ENCODE measurements at regions not wholly inside any gene's neighbourhood (a gene's known extent, or its start where the extent isn't known, plus 50 kb on each side); places are given as distances from the start of the nearest gene placed in this dataset.

DNA sequence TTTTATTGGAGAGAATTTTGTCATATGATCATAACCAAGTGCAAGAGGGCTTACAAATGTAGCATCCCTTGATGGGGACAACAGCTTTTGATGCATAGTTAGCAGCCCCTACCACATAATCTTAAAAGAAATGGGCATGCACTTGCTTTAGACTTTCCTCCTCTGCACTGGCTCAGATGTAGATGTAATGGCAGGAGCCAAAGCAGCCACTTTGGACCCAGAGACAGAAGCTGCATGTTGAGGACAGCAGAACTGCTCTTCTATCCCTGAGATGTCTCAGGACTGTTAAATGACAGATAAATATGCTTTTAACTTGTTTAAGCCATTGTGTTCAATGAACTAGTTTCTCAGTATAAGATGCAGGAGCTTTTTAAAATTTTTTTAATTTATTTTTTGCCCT, 450.7 kb downstream of the TYW1 start:
- Histone ChIP-seq H3K23ac (ENCODE audit: low read depth, low read length) (no peak overlapping the region), H4K5ac (ENCODE audit: low read depth, low read length) (no peak overlapping the region), H2BK5ac (ENCODE audit: low read depth, low read length, poor library complexity, severe bottlenecking) (no peak overlapping the region), H3K18ac (ENCODE audit: low read depth, low read length) (no peak overlapping the region), H3K4me2 (ENCODE audit: low read depth, low read length) (no peak overlapping the region), H4K91ac (ENCODE audit: insufficient read depth, low read depth, low read length) (no peak overlapping the region), H2AK9ac (replicated peaks; ENCODE audit: low read depth, low read length, poor library complexity) (no peak overlapping the region), H3K36me3 (ENCODE audit: control insufficient read depth, insufficient read depth, low read length) (no peaks in the 10 kb centered on the region), H2BK20ac (ENCODE audit: low read depth, low read length) (no peak overlapping the region), H3K79me1 (ENCODE audit: low read depth in 1 of 2, low read length in 2 of 2) (no peaks in the 10 kb centered on the region), H3K27ac (ENCODE audit: insufficient read depth, low read length) (no peak overlapping the region), H2BK120ac (ENCODE audit: low read depth, low read length) (no peak overlapping the region), H3K9ac (ENCODE audit: low read depth, low read length) (no peak overlapping the region), H3K9me1 (ENCODE audit: insufficient read depth, low read length) (no peaks in the 10 kb centered on the region), H3K14ac (replicated peaks; ENCODE audit: low read depth, low read length) (no peak overlapping the region), H3K27me3 (ENCODE audit: control insufficient read depth, insufficient read depth, low read length) (no peaks in the 10 kb centered on the region), H3K4me1 (ENCODE audit: control insufficient read depth, insufficient read depth, low read length) (no peaks in the 10 kb centered on the region), H4K20me1 (ENCODE audit: insufficient read depth, low read length) (no peaks in the 10 kb centered on the region), H3K4me3 (ENCODE audit: insufficient read depth, low read depth, low read length) (no peak overlapping the region), H3K9me3 (ENCODE audit: control insufficient read depth, insufficient read depth, low read length) (peaks cover 1% of the 10 kb centered on the region; the same call in 1 of the 2 replicates), H3K56ac (ENCODE audit: extremely low read depth, insufficient read depth, low read length) (no peak overlapping the region), H2AFZ (replicated peaks; ENCODE audit: low read length, poor library complexity) (no peak overlapping the region), H2BK15ac (ENCODE audit: low read depth, low read length) (no peak overlapping the region), H2AK5ac (ENCODE audit: low read depth, low read length) (no peak overlapping the region), H3K4ac (ENCODE audit: low read depth, low read length) (no peak overlapping the region), H4K8ac (ENCODE audit: low read depth in 2 of 2, low read length in 2 of 2) (no peak overlapping the region)
- ChIA-PET POLR2A (ENCODE audit: unreplicated experiment) (no interaction called here), CTCF (no interaction called here)
- in situ Hi-C loops (cut with MboI; ENCODE audit: low sequenced_read_pairs) (no loop called here), dilution Hi-C loops (cut with HindIII; ENCODE audit: low sequenced_read_pairs, unreplicated experiment) (no loop called here), intact Hi-C loops (cut with micrococcal nuclease) (no loop called here)
- no TSS peak for BruUV-seq (replicated peaks)
- no peak for TF ChIP-seq NFE2L2 (IDR thresholded peaks at IDR 0.05; ENCODE audit: low read depth, low read length)
- no peak for TF ChIP-seq MXI1 (IDR thresholded peaks at IDR 0.05; ENCODE audit: borderline replicate concordance, low read depth, low read length)
- TF ChIP-seq, protein P1, sequence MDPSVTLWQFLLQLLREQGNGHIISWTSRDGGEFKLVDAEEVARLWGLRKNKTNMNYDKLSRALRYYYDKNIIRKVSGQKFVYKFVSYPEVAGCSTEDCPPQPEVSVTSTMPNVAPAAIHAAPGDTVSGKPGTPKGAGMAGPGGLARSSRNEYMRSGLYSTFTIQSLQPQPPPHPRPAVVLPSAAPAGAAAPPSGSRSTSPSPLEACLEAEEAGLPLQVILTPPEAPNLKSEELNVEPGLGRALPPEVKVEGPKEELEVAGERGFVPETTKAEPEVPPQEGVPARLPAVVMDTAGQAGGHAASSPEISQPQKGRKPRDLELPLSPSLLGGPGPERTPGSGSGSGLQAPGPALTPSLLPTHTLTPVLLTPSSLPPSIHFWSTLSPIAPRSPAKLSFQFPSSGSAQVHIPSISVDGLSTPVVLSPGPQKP (IDR thresholded peaks at IDR 0.05; ENCODE audit: borderline replicate concordance, low read depth, low read length) = no peak
- no peak for TF ChIP-seq CHD1 (IDR thresholded peaks at IDR 0.05; ENCODE audit: low read depth, low read length)
- TF ChIP-seq, protein P2, sequence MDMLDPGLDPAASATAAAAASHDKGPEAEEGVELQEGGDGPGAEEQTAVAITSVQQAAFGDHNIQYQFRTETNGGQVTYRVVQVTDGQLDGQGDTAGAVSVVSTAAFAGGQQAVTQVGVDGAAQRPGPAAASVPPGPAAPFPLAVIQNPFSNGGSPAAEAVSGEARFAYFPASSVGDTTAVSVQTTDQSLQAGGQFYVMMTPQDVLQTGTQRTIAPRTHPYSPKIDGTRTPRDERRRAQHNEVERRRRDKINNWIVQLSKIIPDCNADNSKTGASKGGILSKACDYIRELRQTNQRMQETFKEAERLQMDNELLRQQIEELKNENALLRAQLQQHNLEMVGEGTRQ (IDR thresholded peaks at IDR 0.05; ENCODE audit: low read depth, low read length) = no peak
- TF ChIP-seq BHLHE40 (IDR thresholded peaks at IDR 0.05; ENCODE audit: low read depth, low read length) = no peak
- TF ChIP-seq MAZ (IDR thresholded peaks at IDR 0.05; ENCODE audit: borderline replicate concordance, low read depth, low read length) = no peak
- no peak for TF ChIP-seq MAFK (IDR thresholded peaks at IDR 0.05; ENCODE audit: low read depth, low read length)
- TF ChIP-seq, protein P3, sequence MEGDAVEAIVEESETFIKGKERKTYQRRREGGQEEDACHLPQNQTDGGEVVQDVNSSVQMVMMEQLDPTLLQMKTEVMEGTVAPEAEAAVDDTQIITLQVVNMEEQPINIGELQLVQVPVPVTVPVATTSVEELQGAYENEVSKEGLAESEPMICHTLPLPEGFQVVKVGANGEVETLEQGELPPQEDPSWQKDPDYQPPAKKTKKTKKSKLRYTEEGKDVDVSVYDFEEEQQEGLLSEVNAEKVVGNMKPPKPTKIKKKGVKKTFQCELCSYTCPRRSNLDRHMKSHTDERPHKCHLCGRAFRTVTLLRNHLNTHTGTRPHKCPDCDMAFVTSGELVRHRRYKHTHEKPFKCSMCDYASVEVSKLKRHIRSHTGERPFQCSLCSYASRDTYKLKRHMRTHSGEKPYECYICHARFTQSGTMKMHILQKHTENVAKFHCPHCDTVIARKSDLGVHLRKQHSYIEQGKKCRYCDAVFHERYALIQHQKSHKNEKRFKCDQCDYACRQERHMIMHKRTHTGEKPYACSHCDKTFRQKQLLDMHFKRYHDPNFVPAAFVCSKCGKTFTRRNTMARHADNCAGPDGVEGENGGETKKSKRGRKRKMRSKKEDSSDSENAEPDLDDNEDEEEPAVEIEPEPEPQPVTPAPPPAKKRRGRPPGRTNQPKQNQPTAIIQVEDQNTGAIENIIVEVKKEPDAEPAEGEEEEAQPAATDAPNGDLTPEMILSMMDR (conservative IDR thresholded peaks at IDR 0.05; ENCODE audit: low read depth, low read length) = no peak
- TF ChIP-seq RCOR1 (IDR thresholded peaks at IDR 0.05; ENCODE audit: insufficient replicate concordance, low read length) = no peak
- no peak for TF ChIP-seq FOS (IDR thresholded peaks at IDR 0.05; ENCODE audit: low read depth, low read length)
- TF ChIP-seq CEBPB (IDR thresholded peaks at IDR 0.05; ENCODE audit: low read depth, low read length) = no peak
- no peak for TF ChIP-seq RFX5 (IDR thresholded peaks at IDR 0.05; ENCODE audit: low read depth, low read length)
- DNase-seq (no peak), ATAC-seq (ENCODE audit: low read depth) (no peak)

Measured in IMR-90 (cell line).